Body of pancreas (tissue), 4 donors: ENCODE measurements at regions not wholly inside any gene's neighbourhood (a gene's known extent, or its start where the extent isn't known, plus 50 kb on each side); places are given as distances from the start of the nearest gene placed in this dataset.

Experiments
- CTCF ChIP-seq, 7 experiments: fragments of 450-650 bp in 4 of 7; fragments of 200-600 bp in 3 of 7; sonication (generic) in 3 of 7; IDR thresholded peaks; one replicate each; pipeline ENCODE4 v1.5.1; 2016 to 2019; ENCODE audit warnings: antibody characterized with exemption in 7 of 7
- POLR2A ChIP-seq, 3 donors: fragments of 450-650 bp; IDR thresholded peaks; one replicate each; pipeline ENCODE4 v1.6.1; 2016; ENCODE audit warnings: antibody characterized with exemption in 3 of 3, mild to moderate bottlenecking in 2 of 3

GRCh38 chr2:176885661-176886060 is 326.9 kb upstream of the HNRNPA3 start:
- TF ChIP-seq POLR2A (IDR thresholded peaks at IDR 0.05) (no peak), CTCF (IDR thresholded peaks at IDR 0.05) (no peak)
